Chondrocyte (in vitro differentiated cells): ENCODE measurements at regions not wholly inside any gene's neighbourhood (a gene's known extent, or its start where the extent isn't known, plus 50 kb on each side); places are given as distances from the start of the nearest gene placed in this dataset.

Experiments used
- DNase-seq: peaks from one replicate; pipeline ENCODE4 v3.0.0; 2021; ENCODE audit warnings: mixed read lengths, low spot score
- H3K27ac Mint-ChIP-seq: one replicate; pipeline ENCODE4 v1.8.0; 2021; ENCODE audit warnings: mild to moderate bottlenecking, moderate library complexity, mixed read lengths; ENCODE audit not compliant: unreplicated experiment
- H3K27me3 Mint-ChIP-seq: 2 replicates; pipeline ENCODE4 v1.8.0; 2021; ENCODE audit warnings: low read depth, mixed read lengths
- H3K36me3 Mint-ChIP-seq: 2 replicates; pipeline ENCODE4 v1.8.0; 2021; ENCODE audit warnings: low read depth, mixed read lengths
- H3K4me1 Mint-ChIP-seq: 2 replicates; pipeline ENCODE4 v1.8.0; 2021; ENCODE audit warnings: low read depth, mild to moderate bottlenecking, mixed read lengths
- H3K4me3 Mint-ChIP-seq: one replicate; pipeline ENCODE4 v1.8.0; 2021; ENCODE audit warnings: mild to moderate bottlenecking, moderate library complexity, mixed read lengths; ENCODE audit not compliant: unreplicated experiment
- H3K9me3 Mint-ChIP-seq: 2 replicates; pipeline ENCODE4 v1.8.0; 2021; ENCODE audit warnings: low read depth, mixed read lengths
- TF ChIP-seq, protein P1 (sequence below): fragments of 200-600 bp; sonication (generic); IDR thresholded peaks from 2 replicates; pipeline ENCODE4 v1.5.0; 2021; ENCODE audit warnings: antibody characterized with exemption, mild to moderate bottlenecking, moderate library complexity

DNA sequence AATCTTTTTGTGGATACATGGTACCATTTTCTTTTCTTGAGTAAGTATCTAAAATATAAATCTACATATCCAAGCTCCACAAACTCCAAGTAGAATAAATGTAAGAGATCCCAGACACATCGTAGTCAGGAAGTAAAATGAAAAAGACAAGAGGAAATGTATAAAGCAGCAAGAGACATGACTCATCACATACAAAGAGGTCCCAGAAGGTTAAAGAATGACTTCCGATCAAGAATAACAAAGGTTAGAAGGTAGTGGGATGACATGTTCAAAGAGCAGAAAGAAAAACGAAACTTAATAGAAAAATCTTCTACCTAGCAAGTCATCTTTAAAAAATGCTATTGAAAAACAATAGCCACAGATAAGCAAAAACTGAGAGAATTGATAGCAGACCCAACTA lies 705.8 kb downstream of the NR2F2 start:
- Mint-ChIP-seq H3K27me3 (peaks cover 1% of the 10 kb centered on the region), H3K9me3 (peaks cover 22% of the 10 kb centered on the region), H3K4me3 (no peak overlapping the region), H3K4me1 (peaks cover 4% of the 10 kb centered on the region), H3K36me3 (peaks cover under 1% of the 10 kb centered on the region), H3K27ac (no peak overlapping the region)
- TF ChIP-seq, protein P1, sequence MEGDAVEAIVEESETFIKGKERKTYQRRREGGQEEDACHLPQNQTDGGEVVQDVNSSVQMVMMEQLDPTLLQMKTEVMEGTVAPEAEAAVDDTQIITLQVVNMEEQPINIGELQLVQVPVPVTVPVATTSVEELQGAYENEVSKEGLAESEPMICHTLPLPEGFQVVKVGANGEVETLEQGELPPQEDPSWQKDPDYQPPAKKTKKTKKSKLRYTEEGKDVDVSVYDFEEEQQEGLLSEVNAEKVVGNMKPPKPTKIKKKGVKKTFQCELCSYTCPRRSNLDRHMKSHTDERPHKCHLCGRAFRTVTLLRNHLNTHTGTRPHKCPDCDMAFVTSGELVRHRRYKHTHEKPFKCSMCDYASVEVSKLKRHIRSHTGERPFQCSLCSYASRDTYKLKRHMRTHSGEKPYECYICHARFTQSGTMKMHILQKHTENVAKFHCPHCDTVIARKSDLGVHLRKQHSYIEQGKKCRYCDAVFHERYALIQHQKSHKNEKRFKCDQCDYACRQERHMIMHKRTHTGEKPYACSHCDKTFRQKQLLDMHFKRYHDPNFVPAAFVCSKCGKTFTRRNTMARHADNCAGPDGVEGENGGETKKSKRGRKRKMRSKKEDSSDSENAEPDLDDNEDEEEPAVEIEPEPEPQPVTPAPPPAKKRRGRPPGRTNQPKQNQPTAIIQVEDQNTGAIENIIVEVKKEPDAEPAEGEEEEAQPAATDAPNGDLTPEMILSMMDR, result no peak
- no peak for DNase-seq

DNA sequence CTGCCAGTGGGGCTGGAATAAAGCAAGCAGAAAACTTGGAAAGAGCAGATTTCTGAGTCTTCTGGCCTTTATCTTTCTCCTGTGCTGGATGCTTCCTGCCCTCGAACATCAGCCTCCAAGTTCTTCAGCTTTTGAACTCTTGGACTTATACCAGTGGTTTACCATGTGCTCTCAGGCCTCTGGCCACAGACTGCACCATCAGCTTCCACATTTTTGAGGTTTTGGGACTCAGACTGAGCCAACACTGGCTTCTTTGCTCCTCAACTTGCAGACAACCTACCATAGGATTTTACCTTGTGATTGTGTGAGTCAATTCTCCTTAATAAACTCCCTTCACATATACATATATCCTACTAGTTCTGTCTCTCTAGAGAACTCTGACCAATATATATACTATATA lies 706.6 kb downstream of the NR2F2 start:
- Mint-ChIP-seq H3K27me3 (peaks cover 1% of the 10 kb centered on the region), H3K4me1 (peaks cover 4% of the 10 kb centered on the region), H3K36me3 (no peaks in the 10 kb centered on the region), H3K9me3 (peaks cover 14% of the 10 kb centered on the region), H3K27ac (no peak overlapping the region), H3K4me3 (no peak overlapping the region)
- TF ChIP-seq, protein P1, result no peak
- DNase-seq, result no peak

DNA sequence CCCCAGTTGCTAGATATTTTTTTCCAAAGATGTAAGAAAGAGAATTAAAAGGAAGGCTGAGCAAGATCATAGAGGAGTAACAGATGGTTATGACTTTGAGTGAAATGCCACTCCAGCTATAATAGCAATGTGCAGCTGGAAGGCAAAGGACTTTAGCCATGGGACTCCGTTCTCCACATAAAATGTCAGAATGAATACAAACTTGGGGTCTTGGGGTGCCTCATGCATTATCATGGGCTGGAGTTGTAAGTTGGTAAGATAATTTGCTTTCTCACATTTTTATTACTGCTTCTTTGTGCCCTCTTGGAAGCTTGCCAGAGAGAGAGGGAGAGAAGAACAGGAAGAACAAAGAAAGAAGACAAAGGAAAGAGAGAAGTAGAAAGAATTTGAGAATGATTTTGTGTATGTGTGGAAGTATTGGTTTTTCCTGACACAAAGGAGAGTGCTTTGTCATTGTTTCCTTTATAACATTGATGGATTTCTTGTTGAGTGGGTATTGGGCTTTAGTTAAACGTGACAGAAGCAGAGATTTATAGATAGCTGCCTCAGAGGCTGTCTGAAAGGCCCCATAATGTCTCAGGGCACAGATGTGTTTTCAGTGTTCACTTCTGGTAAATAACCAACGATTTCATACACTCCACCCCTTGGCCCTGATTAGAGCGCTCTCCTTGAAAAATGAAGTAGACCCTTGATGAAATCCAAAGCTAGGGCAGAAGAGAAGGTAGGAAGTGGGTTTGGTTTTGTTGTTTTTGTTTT lies 715.3 kb downstream of the NR2F2 start:
- DNase-seq, result no peak
- Mint-ChIP-seq H3K27ac (no peak overlapping the region), H3K4me3 (no peak overlapping the region), H3K9me3 (peaks cover under 1% of the 10 kb centered on the region), H3K4me1 (no peaks in the 10 kb centered on the region), H3K27me3 (peaks cover 2% of the 10 kb centered on the region), H3K36me3 (no peaks in the 10 kb centered on the region)
- TF ChIP-seq, protein P1, result no peak

DNA sequence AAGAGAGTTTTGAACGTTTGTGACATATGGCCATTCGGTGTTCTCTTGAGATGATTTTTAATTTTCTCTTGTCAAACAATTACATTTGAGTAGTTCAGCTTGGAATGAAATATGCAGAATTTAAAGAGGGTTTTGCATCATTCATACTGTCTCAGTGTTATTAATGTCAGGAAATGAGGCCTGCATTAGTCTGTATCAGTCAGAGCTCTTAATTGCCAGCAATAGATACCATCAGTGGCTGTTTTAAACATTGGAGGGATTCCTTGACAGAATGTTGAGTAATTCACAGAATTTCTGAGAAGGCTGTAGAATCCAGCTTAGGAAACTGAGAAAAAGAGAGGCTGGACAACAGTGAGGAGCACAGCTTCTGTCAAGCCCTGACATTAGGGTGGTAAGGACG lies 722.0 kb downstream of the NR2F2 start:
- no peak for DNase-seq
- Mint-ChIP-seq H3K27me3 (peaks cover 2% of the 10 kb centered on the region), H3K36me3 (no peaks in the 10 kb centered on the region), H3K27ac (no peak overlapping the region), H3K9me3 (no peaks in the 10 kb centered on the region), H3K4me3 (no peak overlapping the region), H3K4me1 (no peaks in the 10 kb centered on the region)
- TF ChIP-seq, protein P1, result no peak

DNA sequence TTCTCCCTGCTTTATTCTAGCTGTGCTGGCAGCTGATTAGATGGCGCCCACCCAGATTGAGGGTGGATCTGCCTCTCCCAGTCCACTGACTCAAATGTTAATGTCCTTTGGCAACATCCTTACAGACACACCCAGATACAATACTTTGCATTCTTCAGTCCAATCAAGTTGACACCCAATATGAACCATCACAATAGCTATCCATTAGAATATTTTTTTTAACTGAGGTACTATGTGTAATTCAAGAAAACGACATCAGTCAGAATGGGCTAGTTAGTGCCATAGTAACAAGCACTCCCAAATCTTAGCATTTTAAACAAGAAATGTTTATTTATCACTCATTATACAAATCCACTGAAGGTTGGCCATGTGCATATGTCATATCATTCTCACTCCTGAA lies 723.1 kb downstream of the NR2F2 start:
- Mint-ChIP-seq H3K9me3 (no peaks in the 10 kb centered on the region), H3K4me1 (no peaks in the 10 kb centered on the region), H3K4me3 (no peak overlapping the region), H3K36me3 (no peaks in the 10 kb centered on the region), H3K27ac (no peak overlapping the region), H3K27me3 (peaks cover 2% of the 10 kb centered on the region)
- TF ChIP-seq, protein P1, result no peak
- DNase-seq, result no peak
